GM19043 (cell line): ENCODE measurements at regions not wholly inside any gene's neighbourhood (a gene's known extent, or its start where the extent isn't known, plus 50 kb on each side); places are given as distances from the start of the nearest gene placed in this dataset.

ENCODE experiments used
- ATAC-seq: cut with Tn5 transposase; IDR thresholded peaks from one replicate; pipeline ENCODE4 v1.9.1; 2021; ENCODE audit warnings: low read depth; ENCODE audit not compliant: unreplicated experiment

DNA sequence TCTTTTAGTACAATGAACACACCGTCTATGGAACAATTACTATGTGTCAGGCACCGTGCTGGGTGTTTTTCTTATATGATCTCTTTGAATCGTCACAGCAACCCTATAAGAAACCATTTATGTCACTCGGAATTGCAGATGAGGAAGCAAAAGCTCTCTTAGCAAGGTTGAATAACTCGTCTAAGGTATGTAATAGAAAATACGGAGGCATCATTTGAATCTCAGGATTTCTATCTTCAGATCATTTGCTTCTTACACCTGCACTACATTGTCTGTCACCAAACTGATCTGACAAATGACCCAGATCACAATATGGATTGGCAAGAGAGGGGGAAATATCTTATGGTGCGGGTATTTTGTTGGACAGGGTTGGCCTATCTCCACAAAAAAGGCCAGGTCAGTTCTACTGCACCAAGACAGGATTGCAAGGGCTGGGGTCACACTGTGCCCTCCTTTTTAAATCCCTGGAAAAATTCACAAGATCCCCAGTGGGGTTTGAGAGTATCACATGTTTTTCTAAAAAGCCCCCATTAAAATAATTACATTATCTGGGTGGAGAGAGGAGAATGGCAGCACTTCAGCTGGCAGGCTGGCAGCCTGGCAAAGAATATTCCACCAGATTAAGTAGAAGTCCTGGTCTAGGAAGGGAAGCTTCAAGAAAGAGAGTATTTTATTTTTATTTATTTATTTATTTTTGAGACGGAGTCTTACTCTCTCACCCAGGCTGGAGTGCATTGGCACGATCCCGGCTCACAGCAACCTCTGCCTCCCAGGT is 110.7 kb upstream of the CLMP start:
- no peak for ATAC-seq

DNA sequence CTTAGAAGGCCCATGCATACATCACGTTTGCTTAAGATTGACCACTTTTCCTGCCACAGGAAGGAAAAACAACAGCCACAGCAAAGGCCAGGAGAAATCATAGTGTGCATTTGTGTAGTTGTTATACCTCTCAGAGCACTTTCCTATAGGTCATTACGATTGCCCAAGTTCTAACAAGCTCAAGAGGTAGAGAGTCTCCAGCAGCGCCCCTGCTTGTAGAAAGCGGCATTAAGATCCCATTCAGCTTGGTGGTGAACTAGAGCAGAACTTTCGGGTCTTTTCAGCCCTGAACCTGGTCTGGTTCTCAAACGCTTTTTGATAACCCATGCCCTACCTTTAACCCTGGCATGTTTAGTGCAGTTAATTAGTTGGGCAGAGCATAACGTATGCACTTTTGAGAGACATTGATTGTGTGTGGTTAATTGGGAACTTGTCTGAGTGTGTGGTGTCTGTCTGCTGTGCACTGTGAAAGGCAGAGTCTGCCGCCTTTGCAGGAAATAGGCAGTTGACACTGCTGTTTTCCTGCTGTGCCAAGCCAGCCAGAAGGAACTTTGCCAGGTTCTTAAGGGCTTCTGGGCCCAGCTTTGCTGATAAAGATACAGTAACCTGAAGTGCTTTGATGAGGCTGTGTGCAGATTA is 109.9 kb upstream of the CLMP start:
- no peak for ATAC-seq

DNA sequence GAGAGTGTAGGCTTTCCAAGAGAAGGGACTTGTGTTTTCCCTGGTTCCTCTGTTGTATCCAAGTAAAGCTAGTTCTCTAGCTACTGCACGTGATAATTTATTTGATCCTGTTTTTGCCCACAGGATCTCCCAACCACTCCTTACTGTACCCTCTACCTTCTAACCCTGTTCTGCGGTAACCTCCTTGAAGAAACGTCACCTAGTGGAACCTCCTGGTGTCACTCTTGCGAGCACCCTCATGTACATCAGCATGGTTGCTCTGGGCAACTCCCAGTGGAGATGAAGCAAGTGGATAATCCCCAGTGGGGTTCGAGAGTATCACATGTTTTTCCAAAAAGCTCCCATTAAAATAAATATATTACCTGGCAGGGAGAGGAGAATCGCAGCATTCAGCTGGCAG is 108.9 kb upstream of the CLMP start:
- no peak for ATAC-seq

DNA sequence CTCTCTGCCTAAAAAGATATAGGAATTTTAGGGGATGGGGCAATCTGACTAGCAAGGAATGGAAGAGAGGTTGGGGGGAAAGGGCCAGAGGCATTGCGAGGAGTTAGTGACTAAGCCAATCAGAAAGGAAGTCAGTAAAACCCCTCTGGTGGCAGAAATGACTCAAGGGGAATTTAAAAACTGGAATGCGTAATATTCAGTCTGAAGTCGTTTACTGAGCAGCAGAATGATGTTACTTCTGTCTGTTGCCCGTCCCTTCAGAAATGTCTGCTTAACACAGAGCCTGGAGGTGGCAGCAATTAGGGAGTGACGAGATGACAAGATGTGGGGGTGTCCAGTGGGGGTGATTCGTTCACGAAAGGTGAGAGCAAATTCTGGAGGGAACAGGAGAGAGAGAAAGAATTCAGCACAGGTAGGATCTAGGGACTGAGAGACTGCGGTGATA is 107.7 kb upstream of the CLMP start:
- ATAC-seq = no peak

DNA sequence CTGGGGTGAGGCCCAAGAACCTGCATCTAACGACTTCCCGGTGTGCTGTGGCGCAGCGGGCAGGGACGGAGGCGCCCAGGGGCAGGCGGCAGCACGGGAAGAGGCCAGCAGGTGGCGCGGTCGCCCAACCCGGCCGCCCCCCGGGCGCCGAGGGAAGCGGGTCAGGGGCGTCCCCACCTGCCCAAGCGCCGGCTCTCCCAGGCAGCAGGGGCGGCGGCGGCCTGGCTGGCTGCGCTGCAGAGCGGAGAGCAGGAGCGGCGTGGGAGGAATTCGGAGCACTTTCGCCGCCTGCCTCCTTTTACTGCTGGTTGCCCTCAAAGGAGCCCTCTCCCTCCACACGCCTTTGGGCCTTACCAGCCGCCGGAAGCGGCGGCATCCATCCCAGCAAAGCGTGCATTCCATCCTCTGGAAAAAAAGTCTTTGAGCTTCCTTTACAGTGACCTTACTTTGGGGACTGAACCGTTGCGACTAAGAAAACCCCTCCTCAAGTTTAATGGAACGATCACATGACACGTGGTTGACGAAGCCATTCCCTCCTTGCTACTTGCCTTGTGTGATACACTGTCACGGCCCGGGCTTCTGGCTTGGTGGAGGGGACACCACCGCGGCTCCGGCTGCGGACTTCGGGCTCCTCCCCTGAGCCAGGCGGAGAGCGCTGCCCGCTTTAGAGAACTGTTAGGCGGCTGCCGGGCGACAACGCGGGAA is 106.8 kb upstream of the CLMP start:
- peak; percentile 71 for ATAC-seq

DNA sequence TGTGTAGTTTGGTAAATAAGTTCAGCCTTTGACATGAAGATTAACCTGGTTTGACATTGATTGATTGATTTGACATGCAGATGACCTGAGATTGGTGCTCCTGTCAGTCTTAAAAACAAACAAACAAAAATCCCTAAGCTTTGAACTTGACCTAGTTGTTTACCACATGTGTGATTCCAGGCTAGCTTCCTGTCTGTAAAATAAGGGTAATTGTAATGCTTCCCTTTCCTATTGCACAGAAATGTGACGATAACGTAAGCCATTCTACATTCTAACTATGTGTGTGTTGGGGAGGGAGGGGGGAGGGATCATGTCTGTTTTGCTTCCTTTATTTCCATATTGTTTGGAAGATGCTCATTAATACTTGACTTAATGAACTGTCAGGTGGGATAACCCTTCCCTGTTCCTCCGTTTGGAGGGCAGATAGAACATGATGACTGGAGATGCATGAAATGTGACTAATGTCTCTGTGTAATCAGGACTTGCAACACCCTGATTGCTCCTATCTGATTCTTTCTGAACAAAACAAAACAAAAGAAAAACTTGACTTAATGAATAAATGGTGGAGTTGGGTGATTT is 106.1 kb upstream of the CLMP start:
- no peak for ATAC-seq

DNA sequence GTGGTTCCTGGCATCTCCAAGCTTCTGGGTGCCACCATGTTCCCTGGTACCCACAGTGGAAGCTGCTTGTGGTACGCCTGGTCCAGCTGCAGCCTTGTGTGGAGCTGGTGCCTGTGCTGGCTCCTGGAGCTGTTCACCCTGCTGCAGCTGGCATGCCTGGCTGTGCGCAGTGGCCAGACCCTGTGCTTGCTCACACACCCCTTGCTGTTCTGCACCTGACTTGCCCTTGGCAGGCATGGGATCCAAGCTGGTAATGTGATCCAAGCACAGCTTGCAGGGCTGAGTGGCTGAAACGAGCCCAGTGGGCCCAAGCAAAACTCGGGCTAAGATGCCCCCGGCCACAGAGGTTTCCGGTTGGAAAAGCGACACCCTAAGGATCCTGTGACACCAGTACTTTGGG is 104.7 kb upstream of the CLMP start:
- no peak for ATAC-seq

DNA sequence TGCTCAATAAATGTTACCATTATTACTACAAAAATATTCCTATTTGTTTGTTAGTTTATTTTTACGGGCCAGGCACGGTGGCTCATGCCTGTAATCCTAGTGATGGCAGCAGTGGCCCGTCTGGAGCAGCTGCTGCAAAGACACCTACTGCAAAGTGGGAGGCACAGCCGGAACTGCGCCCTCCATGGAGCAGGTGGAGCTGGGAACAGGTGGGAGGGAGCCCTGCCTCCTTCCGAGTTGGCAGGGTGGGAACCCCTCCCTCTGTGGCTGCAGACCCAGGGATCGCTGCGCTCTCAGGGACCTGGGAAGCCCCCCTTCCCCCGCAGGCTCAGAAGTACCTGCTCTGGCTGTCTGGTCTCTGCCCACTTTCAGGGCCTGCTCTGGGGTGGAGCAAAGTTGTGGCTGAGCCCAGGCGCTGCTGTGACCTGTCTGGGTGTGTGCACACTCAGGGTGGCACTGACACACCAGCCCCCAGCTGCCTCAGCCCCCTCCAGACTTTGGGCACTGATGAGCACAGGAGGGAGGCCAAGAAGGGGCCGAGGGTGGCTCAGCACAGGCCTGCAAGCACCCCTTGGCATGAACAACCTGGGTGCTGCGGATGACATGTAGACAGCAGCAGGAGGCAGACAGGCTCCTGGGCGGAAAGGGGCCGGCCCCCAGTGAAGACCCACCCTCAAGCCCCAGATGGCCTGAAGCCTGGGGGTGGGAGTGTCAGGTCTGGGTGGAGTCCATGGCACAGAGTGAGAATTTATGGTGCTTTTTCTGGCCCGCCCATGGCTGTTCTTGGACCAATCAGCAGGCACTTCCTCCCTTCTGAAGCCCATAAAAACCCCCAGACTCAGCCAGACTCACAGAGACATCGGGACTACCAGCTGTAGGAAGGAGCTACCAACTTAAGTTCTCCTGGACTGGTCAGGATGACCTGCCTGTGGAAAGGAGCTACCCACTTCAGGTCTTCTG is 103.7 kb upstream of the CLMP start:
- no peak for ATAC-seq

DNA sequence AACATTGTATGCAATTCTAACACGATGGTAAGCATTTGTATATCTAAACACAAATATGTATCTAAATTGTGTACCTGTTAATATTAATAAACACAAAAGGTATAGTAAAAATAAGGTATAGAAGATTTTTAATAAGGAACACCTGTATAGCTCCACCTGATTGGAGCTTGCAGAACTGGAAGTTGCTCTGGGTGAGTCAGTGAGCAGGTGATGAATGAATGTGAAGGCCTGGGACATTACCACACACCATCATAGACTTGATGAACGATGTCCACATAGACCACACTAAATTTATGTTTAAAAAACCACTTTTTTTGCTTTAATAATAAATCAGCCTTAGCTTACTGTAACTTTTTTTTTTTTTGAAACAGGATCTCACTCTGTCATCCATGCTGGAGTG is 97.6 kb upstream of the CLMP start:
- ATAC-seq = no peak

DNA sequence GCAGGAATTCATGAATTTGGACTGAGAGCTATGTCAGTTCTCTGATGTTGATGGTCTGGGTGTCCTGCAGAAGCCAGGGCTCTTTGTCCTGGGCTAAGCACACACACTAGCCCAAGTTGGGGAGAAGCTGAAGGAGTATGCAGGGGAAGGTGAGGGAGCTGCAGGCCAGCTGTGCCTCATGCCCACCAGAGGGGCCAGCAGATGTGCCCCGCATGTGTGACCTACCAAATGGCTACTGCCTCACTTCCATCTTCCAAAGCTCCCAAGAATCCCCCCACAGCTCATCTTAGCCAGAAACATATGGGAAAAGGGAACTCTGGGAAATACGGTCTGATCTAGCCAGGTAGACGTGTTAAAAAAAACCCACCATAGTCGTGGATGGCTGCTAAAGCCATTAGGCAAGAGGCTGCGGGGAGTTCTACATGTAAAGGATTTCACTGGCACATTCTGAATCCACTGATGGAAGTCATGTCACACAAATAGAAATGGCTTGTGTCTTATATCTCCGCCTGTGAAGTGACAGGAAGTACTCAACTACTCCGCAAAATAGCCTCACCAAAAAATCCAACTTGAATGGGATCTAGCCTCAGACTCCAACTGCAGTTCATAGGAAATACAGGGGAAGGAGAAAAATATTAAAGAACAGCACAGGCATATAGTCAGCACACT is 96.3 kb upstream of the CLMP start:
- no peak for ATAC-seq

DNA sequence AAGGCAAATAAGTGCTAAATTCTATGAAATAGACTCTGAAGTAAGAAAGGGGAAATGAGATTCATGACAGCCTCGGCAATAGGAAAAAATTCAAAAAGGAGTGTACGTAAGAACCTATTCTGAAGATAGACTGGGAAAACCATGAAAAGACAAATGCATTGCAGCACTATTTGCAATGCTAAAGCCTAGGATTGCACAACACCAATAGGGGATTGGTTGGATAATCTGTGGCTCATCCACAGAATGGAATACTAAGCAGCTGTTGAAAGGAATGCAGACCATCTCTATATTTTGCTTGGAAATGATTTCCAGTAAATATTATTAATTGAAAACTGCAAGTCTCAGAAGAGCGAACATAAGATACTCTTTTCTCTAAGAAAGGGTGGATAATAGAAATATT is 91.7 kb upstream of the CLMP start:
- ATAC-seq = no peak

DNA sequence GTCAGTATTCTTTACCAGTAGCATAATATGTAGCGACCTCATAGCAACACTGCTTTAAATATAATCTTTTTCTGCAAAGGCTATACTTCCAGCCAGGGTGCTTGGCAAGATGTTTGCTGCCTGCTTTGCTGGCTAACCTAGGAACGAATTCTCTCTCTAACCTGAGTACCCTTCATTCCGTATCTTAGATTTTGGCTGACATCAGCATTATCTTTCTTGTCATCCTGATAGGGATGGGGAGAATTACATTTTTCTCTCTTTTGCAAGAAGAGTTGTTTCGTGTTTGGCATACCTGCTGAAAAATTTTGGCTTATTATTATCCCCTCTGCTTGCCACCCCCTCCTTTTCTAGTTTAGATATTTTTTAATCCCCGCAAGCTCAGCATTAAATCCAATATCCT is 91.2 kb upstream of the CLMP start:
- no peak for ATAC-seq

DNA sequence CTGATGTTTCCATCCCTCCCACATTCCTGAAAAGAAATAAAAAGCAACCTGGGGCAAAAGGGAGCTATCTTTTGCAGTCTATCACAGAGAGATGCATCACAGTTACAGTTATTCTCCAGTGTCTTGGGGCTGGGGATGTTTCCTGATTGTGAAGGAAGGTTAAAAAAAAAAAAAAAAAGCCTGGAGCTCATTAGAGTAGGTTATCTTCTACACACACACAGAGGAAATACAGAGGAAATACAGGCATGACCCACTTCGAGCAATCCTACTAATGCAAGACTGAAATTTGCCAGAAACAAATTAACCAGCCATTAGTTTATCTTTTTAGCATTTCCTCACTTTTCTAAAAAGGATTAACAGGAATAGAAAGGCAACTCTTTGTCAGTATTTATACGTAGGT is 89.4 kb upstream of the CLMP start:
- no peak for ATAC-seq

DNA sequence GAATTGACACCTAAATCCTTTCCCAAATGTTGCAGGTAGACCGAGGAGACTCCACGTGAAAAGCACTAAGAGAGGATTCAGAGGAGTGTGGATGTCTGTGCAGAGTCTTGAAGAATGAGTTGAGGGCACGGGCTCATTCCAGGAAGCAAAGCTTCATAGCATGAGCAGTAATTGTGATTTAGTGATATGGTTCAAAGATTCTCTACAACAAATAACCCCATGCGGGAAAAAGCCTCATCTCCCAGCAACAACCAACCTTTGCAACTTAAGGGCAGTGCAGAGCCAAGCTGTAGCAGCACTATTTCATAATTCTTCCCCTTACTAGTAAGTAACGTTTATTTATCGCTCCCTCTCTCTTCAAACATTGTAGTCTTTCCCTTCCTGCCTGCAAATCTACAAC is 87.5 kb upstream of the CLMP start:
- no peak for ATAC-seq

DNA sequence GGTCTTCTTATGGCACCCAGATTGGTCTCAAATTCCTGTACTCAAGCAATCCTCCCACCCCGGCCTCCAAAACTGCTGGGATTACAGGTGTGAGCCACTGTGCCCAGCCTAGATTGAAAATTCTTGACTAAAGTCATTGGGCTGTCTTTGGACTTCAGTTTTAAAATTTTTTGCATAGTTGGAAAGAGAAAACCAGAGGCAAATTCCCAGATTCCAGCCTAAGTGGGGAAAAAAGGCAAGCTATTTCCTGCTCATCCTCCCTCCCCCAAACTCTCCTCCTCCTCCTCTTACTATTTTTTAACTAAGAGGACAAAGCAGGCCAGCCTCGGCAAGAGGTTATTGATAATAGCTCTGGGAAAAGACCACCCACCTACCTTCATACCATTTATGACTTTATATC is 78.6 kb upstream of the CLMP start:
- ATAC-seq = no peak

DNA sequence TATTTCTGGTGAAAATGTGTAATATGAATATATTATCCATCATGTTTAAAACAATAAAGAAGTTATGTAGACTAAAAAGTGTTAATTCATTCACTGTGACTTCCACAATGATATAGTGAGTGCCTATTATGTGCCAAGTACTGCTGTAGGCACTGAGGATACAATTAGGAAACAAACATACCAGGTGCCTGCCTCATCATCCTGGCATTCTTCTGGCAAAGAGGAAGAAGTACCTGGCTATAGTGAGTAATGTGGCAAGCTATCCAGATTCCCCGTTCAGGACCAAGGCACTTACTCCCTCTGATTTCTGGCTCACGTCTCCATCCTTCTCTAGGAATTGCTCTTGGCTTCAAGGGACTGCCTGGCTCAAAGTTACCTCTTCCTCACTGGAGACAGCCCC is 77.5 kb upstream of the CLMP start:
- ATAC-seq = no peak

DNA sequence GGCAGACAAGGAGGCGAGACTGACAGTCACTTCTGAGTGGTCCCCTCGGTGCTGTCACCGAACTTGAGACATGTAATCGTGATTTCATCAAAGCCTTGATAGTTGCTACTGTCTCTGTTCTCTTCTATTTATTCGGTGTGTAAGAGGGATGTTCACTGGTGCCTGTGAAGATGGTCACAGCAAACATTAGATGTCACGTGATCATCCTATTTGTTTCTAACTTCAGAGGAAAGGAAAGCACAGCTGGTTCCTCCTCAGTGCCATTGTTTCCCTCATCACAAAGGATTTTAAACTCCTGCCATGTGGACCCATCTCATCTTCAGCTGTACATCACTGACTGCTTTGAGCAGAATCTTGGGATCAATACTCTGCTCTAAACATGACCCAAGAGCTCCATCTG is 73.1 kb upstream of the CLMP start:
- no peak for ATAC-seq

DNA sequence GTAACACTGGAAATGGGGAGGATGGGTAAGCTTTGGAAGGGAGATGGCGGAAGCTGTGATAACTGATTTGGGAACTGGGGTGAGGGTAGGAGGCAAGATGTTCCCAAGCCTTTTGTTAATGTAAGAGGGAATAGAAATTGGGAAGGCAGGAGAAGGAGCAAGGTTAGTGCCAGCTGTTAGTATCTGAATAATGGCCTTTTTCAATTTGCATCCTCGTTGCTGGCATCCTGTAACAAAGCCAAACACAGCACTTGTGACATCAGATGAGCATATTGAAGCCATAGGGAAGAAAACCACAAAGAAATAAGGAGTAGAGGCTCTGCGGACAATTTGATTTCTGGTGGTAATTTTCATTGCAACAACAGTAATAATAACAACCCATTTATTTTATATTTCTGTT is 70.9 kb upstream of the CLMP start:
- ATAC-seq = no peak

DNA sequence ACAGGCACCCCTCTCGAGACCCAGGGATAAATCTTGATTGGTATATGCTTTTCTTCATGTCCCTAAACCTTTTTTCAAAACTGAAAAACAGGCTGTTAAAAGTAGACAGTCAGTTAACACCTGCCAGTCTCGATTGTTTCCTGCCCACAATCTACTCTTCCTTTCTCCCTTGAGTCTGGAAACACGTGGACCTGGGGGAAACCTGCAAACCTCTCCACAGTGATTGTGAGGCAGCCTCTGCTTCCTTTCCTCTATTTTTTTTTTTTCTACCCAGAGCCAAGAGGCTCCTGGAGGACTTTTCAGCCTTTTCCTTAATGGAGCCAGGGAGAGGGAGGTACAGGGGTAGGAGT is 69.4 kb upstream of the CLMP start:
- no peak for ATAC-seq
